ENCODE measurements at regions not wholly inside any gene's neighbourhood (a gene's known extent, or its start where the extent isn't known, plus 50 kb on each side); places are given as distances from the start of the nearest gene placed in this dataset.
A peak's percentile ranks its signal among the peaks of the same experiment; 100 is the strongest.

GRCh38 chr6:144762469-144762868 is 477.3 kb downstream of the UTRN start:
- no peak for ATAC-seq
- H3K27ac ChIP-seq, result no peak overlapping the region
- intact Hi-C loops (cut with DNase I), result no loop called here
- no peaks in the 10 kb centered on the region for H3K36me3 ChIP-seq (replicated peaks in 1 of 2; ENCODE audit: insufficient read depth in 1 of 2, low read depth in 2 of 2)
- H3K27me3 ChIP-seq, result no peaks in the 10 kb centered on the region
- H3K9me3 ChIP-seq, result no peaks in the 10 kb centered on the region
- 86 to 87% methylated on average over 3 of the region's 3 CpGs for WGBS, 2 donors
- H3K4me3 ChIP-seq, result no peak overlapping the region
- TF ChIP-seq POLR2A (IDR thresholded peaks at IDR 0.05) (no peak), CTCF (IDR thresholded peaks at IDR 0.05) (no peak)
- peaks cover 12% of the 10 kb centered on the region for H3K4me1 ChIP-seq
- no peak for DNase-seq

- Histone ChIP-seq H3K9me3 (no peaks in the 10 kb centered on the region), H3K4me3 (no peak overlapping the region), H3K27me3 (no peaks in the 10 kb centered on the region), H3K27ac (no peak overlapping the region), H3K4me1 (peaks cover 3% of the 10 kb centered on the region), H3K36me3 (replicated peaks in 1 of 2; ENCODE audit: insufficient read depth in 1 of 2, low read depth in 2 of 2) (no peaks in the 10 kb centered on the region)
- intact Hi-C loops (cut with DNase I), result no loop called here
- TF ChIP-seq POLR2A (IDR thresholded peaks at IDR 0.05), result no peak
- TF ChIP-seq CTCF (IDR thresholded peaks at IDR 0.05), result no peak
- DNase-seq (no peak), ATAC-seq (no peak)
- 93 to 96% methylated on average over 1 of the region's 1 CpG for WGBS, 2 donors
Observed at GRCh38 chr6:144767051-144767450, 481.9 kb downstream of the UTRN start.

- H3K27ac ChIP-seq, result peak overlapping the region in 2 of 4 donors; percentile 9 to 60
- ATAC-seq, result no peak
Observed at GRCh38 chr6:144768551-144769075, 483.5 kb downstream of the UTRN start.

GRCh38 chr6:144769142-144769541 is 484.0 kb downstream of the UTRN start:
- WGBS, 2 donors, result 20% methylated on average over 3 of the region's 3 CpGs
- no peaks in the 10 kb centered on the region for H3K9me3 ChIP-seq
- H3K27me3 ChIP-seq, result no peaks in the 10 kb centered on the region
- peak overlapping the region; percentile 9 to 60 (median 50) for H3K27ac ChIP-seq
- H3K4me3 ChIP-seq, result no peak overlapping the region
- TF ChIP-seq CTCF (IDR thresholded peaks at IDR 0.05), result no peak
- no peak for TF ChIP-seq POLR2A (IDR thresholded peaks at IDR 0.05)
- no peaks in the 10 kb centered on the region for H3K36me3 ChIP-seq (replicated peaks in 1 of 2; ENCODE audit: insufficient read depth in 1 of 2, low read depth in 2 of 2)
- peaks cover 3% of the 10 kb centered on the region for H3K4me1 ChIP-seq
- intact Hi-C loops (cut with DNase I), result no loop called here
- DNase-seq (peak; percentile 14 to 38 (median 27)), ATAC-seq (peak; percentile 78)

More at GRCh38 chr6:144768551-144769075, 483.5 kb downstream of the UTRN start:
- intact Hi-C loops (cut with DNase I), result no loop called here
- Histone ChIP-seq H3K4me3 (no peak overlapping the region), H3K4me1 (peaks cover 3% of the 10 kb centered on the region), H3K36me3 (replicated peaks in 1 of 2; ENCODE audit: insufficient read depth in 1 of 2, low read depth in 2 of 2) (no peaks in the 10 kb centered on the region), H3K27me3 (no peaks in the 10 kb centered on the region), H3K9me3 (no peaks in the 10 kb centered on the region)
- DNase-seq, result no peak
- TF ChIP-seq POLR2A (IDR thresholded peaks at IDR 0.05) (no peak), CTCF (IDR thresholded peaks at IDR 0.05) (no peak)
